ENCODE measurements at regions not wholly inside any gene's neighbourhood (a gene's known extent, or its start where the extent isn't known, plus 50 kb on each side); places are given as distances from the start of the nearest gene placed in this dataset.

- DNase-seq, result no peak
Measured at GRCh38 chr1:25056536-25056935, 126.5 kb upstream of the RUNX3 start.

GRCh38 chr1:25055961-25056360, 125.9 kb upstream of the RUNX3 start:
- no peak for DNase-seq

- no peak for DNase-seq
Measured at GRCh38 chr1:25055324-25055780, 125.3 kb upstream of the RUNX3 start.

- DNase-seq, result no peak
Measured at GRCh38 chr1:25054526-25055323, 124.6 kb upstream of the RUNX3 start.

GRCh38 chr1:25053576-25054250, 123.6 kb upstream of the RUNX3 start:
- DNase-seq, result no peak

- DNase-seq, result no peak
Measured at GRCh38 chr1:25051906-25052305, 121.8 kb upstream of the RUNX3 start.

- DNase-seq, result no peak
Measured at GRCh38 chr1:25051504-25051903, 121.4 kb upstream of the RUNX3 start.

- DNase-seq, result no peak
Measured at GRCh38 chr1:25050165-25050564, 120.1 kb upstream of the RUNX3 start.

GRCh38 chr1:25049190-25049589, 119.1 kb upstream of the RUNX3 start:
- DNase-seq, result no peak

- DNase-seq, result no peak
Measured at GRCh38 chr1:25048728-25049127, 118.7 kb upstream of the RUNX3 start.

- no peak for DNase-seq
Measured at GRCh38 chr1:25047506-25048240, 117.6 kb upstream of the RUNX3 start.

- no peak for DNase-seq
Measured at GRCh38 chr1:25046194-25046532, 116.1 kb upstream of the RUNX3 start.

- no peak for DNase-seq
Measured at GRCh38 chr1:25045480-25046193, 115.6 kb upstream of the RUNX3 start.

- DNase-seq, result no peak
Measured at GRCh38 chr1:25043228-25043580, 113.1 kb upstream of the RUNX3 start.

GRCh38 chr1:25042331-25043227, 112.5 kb upstream of the RUNX3 start:
- no peak for DNase-seq

- DNase-seq, result no peak
Measured at GRCh38 chr1:25041916-25042315, 111.8 kb upstream of the RUNX3 start.

GRCh38 chr1:25040122-25040685, 110.1 kb upstream of the RUNX3 start:
- no peak for DNase-seq

GRCh38 chr1:25039229-25039628, 109.2 kb upstream of the RUNX3 start:
- DNase-seq, result no peak

GRCh38 chr1:25038699-25039098, 108.6 kb upstream of the RUNX3 start:
- no peak for DNase-seq

GRCh38 chr1:25037174-25038074, 107.3 kb upstream of the RUNX3 start:
- no peak for DNase-seq

All from muscle of back (tissue), 3 donors.